ENCODE measurements at regions not wholly inside any gene's neighbourhood (a gene's known extent, or its start where the extent isn't known, plus 50 kb on each side); places are given as distances from the start of the nearest gene placed in this dataset.

- TF ChIP-seq POLR2AphosphoS5 (IDR thresholded peaks at IDR 0.05) (no peak), POLR2A (IDR thresholded peaks at IDR 0.05) (no peak)
- TF ChIP-seq, protein P1, sequence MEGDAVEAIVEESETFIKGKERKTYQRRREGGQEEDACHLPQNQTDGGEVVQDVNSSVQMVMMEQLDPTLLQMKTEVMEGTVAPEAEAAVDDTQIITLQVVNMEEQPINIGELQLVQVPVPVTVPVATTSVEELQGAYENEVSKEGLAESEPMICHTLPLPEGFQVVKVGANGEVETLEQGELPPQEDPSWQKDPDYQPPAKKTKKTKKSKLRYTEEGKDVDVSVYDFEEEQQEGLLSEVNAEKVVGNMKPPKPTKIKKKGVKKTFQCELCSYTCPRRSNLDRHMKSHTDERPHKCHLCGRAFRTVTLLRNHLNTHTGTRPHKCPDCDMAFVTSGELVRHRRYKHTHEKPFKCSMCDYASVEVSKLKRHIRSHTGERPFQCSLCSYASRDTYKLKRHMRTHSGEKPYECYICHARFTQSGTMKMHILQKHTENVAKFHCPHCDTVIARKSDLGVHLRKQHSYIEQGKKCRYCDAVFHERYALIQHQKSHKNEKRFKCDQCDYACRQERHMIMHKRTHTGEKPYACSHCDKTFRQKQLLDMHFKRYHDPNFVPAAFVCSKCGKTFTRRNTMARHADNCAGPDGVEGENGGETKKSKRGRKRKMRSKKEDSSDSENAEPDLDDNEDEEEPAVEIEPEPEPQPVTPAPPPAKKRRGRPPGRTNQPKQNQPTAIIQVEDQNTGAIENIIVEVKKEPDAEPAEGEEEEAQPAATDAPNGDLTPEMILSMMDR (IDR thresholded peaks at IDR 0.05): no peak
- intact Hi-C loops (cut with DNase I; ENCODE audit: low total_unique reads): no loop called here
- Histone ChIP-seq H3K36me3 (no peaks in the 10 kb centered on the region), H3K27ac (no peak overlapping the region), H3K9me3 (peaks cover 0 to 4% of the 10 kb centered on the region in 2 donors), H3K4me1 (no peaks in the 10 kb centered on the region), H3K4me3 (no peak overlapping the region), H3K27me3 (no peaks in the 10 kb centered on the region)
- DNase-seq (ENCODE audit: low spot score in 2 of 2): no peak
Observed at GRCh38 chr6:48619771-48620170, 508.8 kb upstream of the PTCHD4 start.

DNA sequence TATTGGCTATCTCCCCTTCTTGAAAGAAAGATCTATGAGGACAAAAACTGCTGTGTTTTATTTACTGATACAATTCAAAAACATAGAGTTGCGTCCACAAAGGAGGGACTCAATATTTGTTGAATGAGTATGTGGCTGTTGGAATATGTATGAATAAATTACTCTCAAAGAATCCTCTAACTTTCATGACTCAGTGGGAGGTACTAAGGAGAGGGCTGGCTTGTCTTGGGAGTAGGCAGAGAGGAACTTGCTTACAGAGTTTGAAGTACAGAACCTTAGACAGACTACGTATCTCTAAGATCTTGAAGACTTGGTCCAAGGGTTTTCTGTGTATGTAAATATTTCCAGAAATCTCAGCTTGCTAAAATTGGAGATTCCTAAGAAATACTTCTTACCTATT lies 504.0 kb upstream of the PTCHD4 start:
- Histone ChIP-seq H3K4me1 (no peaks in the 10 kb centered on the region), H3K4me3 (no peak overlapping the region), H3K9me3 (peaks cover 0 to 4% of the 10 kb centered on the region in 2 donors), H3K27me3 (no peaks in the 10 kb centered on the region), H3K36me3 (no peaks in the 10 kb centered on the region), H3K27ac (no peak overlapping the region)
- DNase-seq (ENCODE audit: low spot score in 2 of 2): no peak
- intact Hi-C loops (cut with DNase I; ENCODE audit: low total_unique reads): no loop called here
- TF ChIP-seq, protein P1 (IDR thresholded peaks at IDR 0.05): no peak

- no peak overlapping the region for H3K4me3 ChIP-seq
- H3K36me3 ChIP-seq: no peaks in the 10 kb centered on the region
- TF ChIP-seq POLR2AphosphoS5 (IDR thresholded peaks at IDR 0.05) (no peak), POLR2A (IDR thresholded peaks at IDR 0.05) (no peak)
- TF ChIP-seq, protein P1 (IDR thresholded peaks at IDR 0.05): no peak
- intact Hi-C loops (cut with DNase I; ENCODE audit: low total_unique reads): no loop called here
- H3K9me3 ChIP-seq: peaks cover 0 to 4% of the 10 kb centered on the region in 2 donors
- no peak for DNase-seq (ENCODE audit: low spot score in 2 of 2)
- no peak overlapping the region for H3K27ac ChIP-seq
- H3K27me3 ChIP-seq: no peaks in the 10 kb centered on the region
- H3K4me1 ChIP-seq: no peaks in the 10 kb centered on the region
Observed at GRCh38 chr6:48614326-48614725, 503.3 kb upstream of the PTCHD4 start.

GRCh38 chr6:48613231-48613949 lies 502.4 kb upstream of the PTCHD4 start:
- Histone ChIP-seq H3K4me3 (no peak overlapping the region), H3K36me3 (no peaks in the 10 kb centered on the region), H3K9me3 (peaks cover 0 to 4% of the 10 kb centered on the region in 2 donors), H3K27ac (no peak overlapping the region), H3K4me1 (no peaks in the 10 kb centered on the region), H3K27me3 (no peaks in the 10 kb centered on the region)
- intact Hi-C loops (cut with DNase I; ENCODE audit: low total_unique reads): no loop called here
- TF ChIP-seq, protein P1 (IDR thresholded peaks at IDR 0.05): no peak
- no peak for DNase-seq (ENCODE audit: low spot score in 2 of 2)

GRCh38 chr6:48611332-48611731 lies 500.3 kb upstream of the PTCHD4 start:
- Histone ChIP-seq H3K27ac (no peak overlapping the region), H3K4me3 (no peak overlapping the region), H3K4me1 (no peaks in the 10 kb centered on the region), H3K36me3 (no peaks in the 10 kb centered on the region), H3K9me3 (no peaks in the 10 kb centered on the region), H3K27me3 (no peaks in the 10 kb centered on the region)
- DNase-seq (ENCODE audit: low spot score in 2 of 2): no peak
- intact Hi-C loops (cut with DNase I; ENCODE audit: low total_unique reads): no loop called here
- no peak for TF ChIP-seq POLR2AphosphoS5 (IDR thresholded peaks at IDR 0.05)
- TF ChIP-seq POLR2A (IDR thresholded peaks at IDR 0.05): no peak
- TF ChIP-seq, protein P1 (IDR thresholded peaks at IDR 0.05): no peak
